ENCODE measurements at regions not wholly inside any gene's neighbourhood (a gene's known extent, or its start where the extent isn't known, plus 50 kb on each side); places are given as distances from the start of the nearest gene placed in this dataset.

GRCh38 chr15:60086681-60087429 is 82.7 kb downstream of the FOXB1 start:
- TF ChIP-seq, protein P1, sequence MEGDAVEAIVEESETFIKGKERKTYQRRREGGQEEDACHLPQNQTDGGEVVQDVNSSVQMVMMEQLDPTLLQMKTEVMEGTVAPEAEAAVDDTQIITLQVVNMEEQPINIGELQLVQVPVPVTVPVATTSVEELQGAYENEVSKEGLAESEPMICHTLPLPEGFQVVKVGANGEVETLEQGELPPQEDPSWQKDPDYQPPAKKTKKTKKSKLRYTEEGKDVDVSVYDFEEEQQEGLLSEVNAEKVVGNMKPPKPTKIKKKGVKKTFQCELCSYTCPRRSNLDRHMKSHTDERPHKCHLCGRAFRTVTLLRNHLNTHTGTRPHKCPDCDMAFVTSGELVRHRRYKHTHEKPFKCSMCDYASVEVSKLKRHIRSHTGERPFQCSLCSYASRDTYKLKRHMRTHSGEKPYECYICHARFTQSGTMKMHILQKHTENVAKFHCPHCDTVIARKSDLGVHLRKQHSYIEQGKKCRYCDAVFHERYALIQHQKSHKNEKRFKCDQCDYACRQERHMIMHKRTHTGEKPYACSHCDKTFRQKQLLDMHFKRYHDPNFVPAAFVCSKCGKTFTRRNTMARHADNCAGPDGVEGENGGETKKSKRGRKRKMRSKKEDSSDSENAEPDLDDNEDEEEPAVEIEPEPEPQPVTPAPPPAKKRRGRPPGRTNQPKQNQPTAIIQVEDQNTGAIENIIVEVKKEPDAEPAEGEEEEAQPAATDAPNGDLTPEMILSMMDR (IDR thresholded peaks at IDR 0.05; ENCODE audit: borderline replicate concordance, extremely low read depth, low read length, poor library complexity, severe bottlenecking) = no peak
- TF ChIP-seq EZH2 (IDR thresholded peaks at IDR 0.05; ENCODE audit: borderline replicate concordance, low read depth, low read length, severe bottlenecking) = no peak
